HG03457 (cell line): ENCODE measurements at regions not wholly inside any gene's neighbourhood (a gene's known extent, or its start where the extent isn't known, plus 50 kb on each side); places are given as distances from the start of the nearest gene placed in this dataset.
"Not testable (repeated sequence)": the region's sequence is repeated elsewhere in the genome, so short reads cannot be mapped to it uniquely, and the experiment has no call there.

ENCODE experiments used
- ATAC-seq: cut with Tn5 transposase; IDR thresholded peaks from one replicate; pipeline ENCODE4 v1.9.1; 2021; ENCODE audit warnings: moderate number of reproducible peaks; ENCODE audit not compliant: unreplicated experiment

GRCh38 chr13:67520886-67521285, 290.8 kb upstream of the PCDH9 start:
- ATAC-seq = no peak

DNA sequence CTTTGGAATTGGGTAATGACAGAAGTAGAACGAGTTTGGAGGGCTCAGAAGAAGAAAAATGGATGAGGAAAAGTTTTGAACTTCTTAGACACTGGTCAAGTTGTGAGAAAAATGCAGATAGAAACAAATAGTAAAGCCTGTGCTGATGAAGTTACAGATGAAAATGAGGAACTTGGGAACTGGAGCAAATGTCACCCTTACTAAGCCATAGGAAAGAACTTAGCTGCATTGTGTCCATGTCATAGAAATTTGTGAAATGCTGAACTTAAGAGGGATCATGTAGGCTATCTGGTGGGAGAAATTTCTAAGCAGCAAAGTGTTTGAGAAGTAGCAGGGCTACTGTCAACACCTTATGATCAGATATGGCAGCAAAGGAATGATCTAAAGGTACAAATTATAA, 289.2 kb upstream of the PCDH9 start:
- no peak for ATAC-seq

GRCh38 chr13:67518785-67519184, 288.6 kb upstream of the PCDH9 start:
- ATAC-seq = no peak

DNA sequence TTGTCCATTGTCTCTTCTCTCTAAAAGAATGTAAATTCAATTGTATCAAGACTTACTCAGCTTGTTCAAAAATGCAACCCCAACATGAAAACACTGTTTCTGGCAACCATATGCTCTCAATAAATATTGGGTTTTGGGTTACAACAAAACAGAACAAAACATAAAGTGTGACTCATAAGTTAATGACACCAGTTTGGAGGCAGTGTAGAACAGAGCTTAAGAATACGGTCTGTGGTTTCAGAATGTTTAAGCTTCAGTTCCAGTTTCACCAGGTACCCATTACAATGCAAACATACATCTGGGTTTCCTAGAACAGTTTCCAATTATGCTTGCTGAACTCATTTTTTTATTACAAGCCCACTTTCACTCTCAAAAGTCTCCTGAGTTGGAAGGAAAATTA, 285.8 kb upstream of the PCDH9 start:
- peak; percentile 91 for ATAC-seq

GRCh38 chr13:67509018-67509417, 278.9 kb upstream of the PCDH9 start:
- no peak for ATAC-seq

DNA sequence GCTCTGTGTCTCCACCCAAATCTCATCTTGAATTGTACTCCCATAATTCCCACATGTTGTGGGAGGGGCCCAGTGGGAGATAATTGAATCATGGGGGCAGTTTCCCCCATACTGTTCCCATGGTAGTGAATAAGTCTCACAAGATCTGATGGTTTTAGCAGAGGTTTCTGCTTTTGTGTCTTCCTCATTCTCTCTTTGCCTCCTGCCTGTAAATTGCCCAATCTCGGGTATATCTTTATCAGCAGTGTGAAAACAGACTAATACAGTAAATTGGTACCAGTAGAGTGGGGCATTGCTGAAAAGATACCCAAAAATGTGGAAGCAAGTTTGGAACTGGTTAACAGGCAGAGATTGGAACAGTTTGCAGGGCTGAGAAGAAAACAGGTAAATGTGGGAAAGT, 278.1 kb upstream of the PCDH9 start:
- not testable (repeated sequence) for ATAC-seq

- ATAC-seq = no peak
Measured at GRCh38 chr13:67506407-67506806, 276.3 kb upstream of the PCDH9 start.

- no peak for ATAC-seq
Measured at GRCh38 chr13:67505376-67505775, 275.2 kb upstream of the PCDH9 start.

DNA sequence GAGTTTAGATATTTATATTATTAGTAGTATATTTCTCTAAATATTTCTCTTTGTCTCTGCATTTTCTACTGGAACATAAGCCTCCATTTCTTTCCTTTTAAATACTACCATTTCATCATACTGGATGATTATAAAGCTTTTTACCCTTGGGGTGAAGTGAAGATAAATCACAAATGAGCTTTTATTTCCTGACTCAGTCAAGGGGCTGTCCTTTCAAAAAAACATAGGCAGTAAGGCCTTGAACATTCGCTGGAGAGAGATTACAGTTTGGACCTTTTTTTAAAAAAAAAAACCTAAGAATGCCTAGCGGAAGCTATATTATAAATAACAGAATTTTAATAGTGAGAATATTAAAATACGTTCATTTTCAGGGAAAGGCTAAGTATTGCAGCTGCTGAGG, 268.8 kb upstream of the PCDH9 start:
- ATAC-seq = no peak

DNA sequence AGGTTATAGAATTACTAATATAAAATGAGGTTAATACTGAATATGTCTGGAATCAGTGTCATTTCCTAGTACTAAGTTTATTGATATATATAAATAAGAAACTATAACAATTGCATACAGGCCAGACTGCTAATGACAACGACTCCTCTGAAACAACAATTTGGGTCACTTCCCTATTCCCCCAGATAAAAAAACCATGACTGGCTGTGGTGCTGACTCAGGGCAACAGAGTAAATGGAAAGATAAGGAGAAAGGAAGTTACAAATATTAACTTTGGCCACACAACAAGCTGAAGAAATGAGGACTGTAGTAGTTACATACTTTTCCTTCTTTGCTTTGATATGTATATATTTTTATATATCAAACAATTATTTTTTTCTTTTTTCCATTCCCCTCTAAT, 263.7 kb upstream of the PCDH9 start:
- ATAC-seq = no peak

DNA sequence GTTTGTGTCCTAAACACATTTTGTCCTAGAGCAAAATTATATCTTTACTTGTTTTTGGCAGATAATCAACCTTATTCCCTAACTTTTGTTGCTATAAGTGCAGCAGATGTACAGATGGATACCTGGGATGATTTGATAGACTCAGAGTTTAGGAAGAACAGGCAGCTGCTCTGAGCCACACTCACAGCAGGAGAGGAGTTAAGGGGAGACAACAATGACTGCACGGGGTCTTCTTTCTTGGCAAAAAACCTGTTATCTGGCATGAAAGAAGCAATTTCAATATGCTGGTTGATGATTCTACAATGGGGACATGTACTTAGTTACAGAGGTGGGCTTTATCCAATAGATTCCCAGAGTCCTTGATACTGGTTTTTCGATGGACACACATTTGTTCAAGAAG, 258.9 kb upstream of the PCDH9 start:
- no peak for ATAC-seq

- no peak for ATAC-seq
Measured at GRCh38 chr13:67481445-67481844, 251.3 kb upstream of the PCDH9 start.

- ATAC-seq = no peak
Measured at GRCh38 chr13:67474115-67474514, 244.0 kb upstream of the PCDH9 start.

- ATAC-seq = no peak
Measured at GRCh38 chr13:67469623-67470022, 239.5 kb upstream of the PCDH9 start.

DNA sequence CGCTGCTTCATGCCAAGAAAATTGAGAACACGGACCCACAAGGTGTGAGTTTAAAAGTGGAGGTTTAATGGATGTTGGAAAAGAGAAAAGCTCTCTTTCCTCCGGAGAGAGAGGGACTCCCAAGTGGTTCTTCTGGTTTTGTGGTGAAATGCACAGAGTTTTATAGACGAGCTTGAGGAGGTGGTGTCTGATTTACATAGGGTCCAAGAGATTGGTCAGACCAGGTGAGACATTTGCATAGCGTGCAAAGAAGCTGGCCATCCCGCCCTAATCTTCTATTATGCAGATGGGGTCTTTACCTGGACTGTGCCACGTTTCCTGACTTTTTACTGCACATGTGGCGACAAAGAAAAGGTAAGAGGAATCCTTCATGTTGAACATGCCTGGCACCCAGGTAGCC, 236.4 kb upstream of the PCDH9 start:
- ATAC-seq = no peak

- no peak for ATAC-seq
Measured at GRCh38 chr13:67464154-67464553, 234.0 kb upstream of the PCDH9 start.

DNA sequence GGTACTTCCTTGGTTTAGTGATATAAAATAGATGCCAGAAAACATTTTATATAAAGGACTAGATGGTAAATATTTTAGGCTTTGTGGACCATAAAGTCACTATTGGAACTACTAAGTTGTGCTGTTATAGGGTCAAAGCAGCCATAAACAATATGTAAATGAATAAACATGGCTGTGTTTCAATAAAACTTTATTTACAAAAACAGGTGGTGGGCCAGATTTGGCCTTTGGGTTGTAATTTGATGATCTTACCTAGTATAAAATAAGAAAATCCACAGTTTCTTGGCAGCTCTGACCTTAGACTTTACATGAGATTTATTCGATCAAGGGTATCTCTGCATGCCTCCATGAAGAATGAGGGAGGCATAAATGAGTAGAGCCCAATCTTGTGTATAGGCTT, 232.0 kb upstream of the PCDH9 start:
- no peak for ATAC-seq

DNA sequence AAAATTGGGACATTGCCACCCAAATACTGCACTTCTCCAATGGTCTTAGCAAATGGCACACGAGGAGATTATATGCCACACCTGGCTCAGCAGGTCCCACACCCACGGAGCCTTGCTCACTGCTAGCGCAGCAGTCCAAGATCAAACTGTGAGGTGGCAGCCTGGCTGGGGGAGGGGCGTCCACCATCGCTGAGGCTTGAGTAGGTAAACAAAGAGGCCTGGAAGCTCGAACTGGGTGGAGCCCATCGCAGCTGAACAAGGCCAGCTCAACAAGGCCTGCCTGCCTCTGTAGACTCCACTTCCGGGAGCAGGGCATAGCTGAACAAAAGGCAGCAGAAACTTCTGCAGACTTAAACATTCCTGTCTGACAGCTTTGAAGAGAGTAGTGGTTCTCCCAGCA, 222.4 kb upstream of the PCDH9 start:
- ATAC-seq = not testable (repeated sequence)

GRCh38 chr13:67445436-67445835, 215.3 kb upstream of the PCDH9 start:
- no peak for ATAC-seq

GRCh38 chr13:67443923-67444322, 213.8 kb upstream of the PCDH9 start:
- ATAC-seq = no peak

- ATAC-seq = no peak
Measured at GRCh38 chr13:67440236-67440975, 210.3 kb upstream of the PCDH9 start.

GRCh38 chr13:67439365-67439764, 209.2 kb upstream of the PCDH9 start:
- no peak for ATAC-seq

GRCh38 chr13:67438465-67438864, 208.3 kb upstream of the PCDH9 start:
- no peak for ATAC-seq
